HCT116 (cell line): ENCODE measurements at regions not wholly inside any gene's neighbourhood (a gene's known extent, or its start where the extent isn't known, plus 50 kb on each side); places are given as distances from the start of the nearest gene placed in this dataset.

Source experiments
- ATAC-seq: fragments of 200-7000 bp; cut with Tn5 transposase; 2 replicates; pipeline ENCODE4 v1.9.1; 2020; ENCODE audit warnings: mild to moderate bottlenecking, moderate library complexity
- BruUV-seq: library from RNA; stranded (reverse); fragments of 400-500 nt; replicated peaks from 2 replicates; lab custom pipeline; 2021; lab: Mats Ljungman, UMichigan
- CTCF ChIA-PET: fragments of 300-600 bp; sonication (Branson Sonifier 250); formaldehyde crosslinking; loops from one replicate; lab custom pipeline; 2021; ENCODE audit warnings: antibody characterized with exemption; lab: Charles Lee
- POLR2A ChIA-PET: fragments of 300-600, 350-600 bp; sonication (Branson Sonifier 250); formaldehyde crosslinking; loops from one replicate; lab custom pipeline; 2021; ENCODE audit warnings: antibody characterized with exemption; lab: Charles Lee
- RAD21 ChIA-PET, 2 experiments: fragments of 300-600 bp; sonication (Branson Sonifier 250); formaldehyde crosslinking; loops; one replicate each; lab custom pipeline; 2023; ENCODE audit warnings: low total read pairs in 2 of 2; ENCODE audit not compliant: uncharacterized antibody in 2 of 2, unreplicated experiment in 2 of 2, low non-redundant PET in 1 of 2; lab: Charles Lee
- DNase-seq: peaks from one replicate; pipeline ENCODE4 v3.0.0-alpha.2; 2010; ENCODE audit warnings: low read depth, low spot score
- H2AFZ ChIP-seq: fragments of 200-600 bp; shearing (Covaris generic), sonication (generic); 2 replicates; pipeline ENCODE4 v1.6.1; 2017; ENCODE audit warnings: low read depth, mixed run types, mixed read lengths, antibody characterized with exemption, low read length; ENCODE audit not compliant: poor library complexity, severe bottlenecking
- H3K27ac ChIP-seq: 2 replicates; pipeline ENCODE4 v1.5.1; 2012; ENCODE audit warnings: low read depth, low read length
- H3K27me3 ChIP-seq: fragments of 200-600 bp; sonication (generic); 2 replicates; pipeline ENCODE4 v1.6.1; 2016; ENCODE audit warnings: mixed run types, low read length, mixed read lengths; ENCODE audit not compliant: insufficient read depth
- H3K36me3 ChIP-seq, 2 experiments: fragments of 200-500 bp in 1 of 2; fragments of 200-600 bp in 1 of 2; sonication (Bioruptor generic) in 1 of 2; sonication (generic) in 1 of 2; 2 replicates each; pipeline versions ENCODE4 v1.5.1 to v1.6.1; 2014 to 2016; ENCODE audit warnings: low read length in 2 of 2, inconsistent platforms in 1 of 2, mixed read lengths in 1 of 2, mixed run types in 1 of 2; ENCODE audit not compliant: insufficient read depth in 2 of 2, control insufficient read depth in 1 of 2
- H3K4me1 ChIP-seq, 2 experiments: fragments of 200-600 bp in 1 of 2; sonication (generic) in 1 of 2; 2 replicates each; pipeline versions ENCODE4 v1.5.1 to v1.6.1; 2012 to 2017; ENCODE audit warnings: low read length in 2 of 2, inconsistent platforms in 1 of 2, mild to moderate bottlenecking in 1 of 2, mixed read lengths in 1 of 2, mixed run types in 1 of 2, moderate library complexity in 1 of 2; ENCODE audit not compliant: insufficient read depth in 2 of 2, control insufficient read depth in 1 of 2
- H3K4me2 ChIP-seq: fragments of 200-600 bp; sonication (generic); 2 replicates; pipeline ENCODE4 v1.6.1; 2017; ENCODE audit warnings: mixed run types, low read length, mixed read lengths
- H3K4me3 ChIP-seq, 2 experiments: fragments of 200-600 bp in 1 of 2; sonication (generic) in 1 of 2; replicated peaks in 1 of 2; 2 replicates each; pipeline ENCODE4 v1.5.1; 2011 to 2016; ENCODE audit warnings: low read length in 2 of 2, control low read depth in 1 of 2, low read depth in 1 of 2, mild to moderate bottlenecking in 1 of 2, mixed read lengths in 1 of 2, mixed run types in 1 of 2
- H3K79me2 ChIP-seq: fragments of 200-600 bp; sonication (generic); 2 replicates; pipeline ENCODE4 v1.6.1; 2017; ENCODE audit warnings: mild to moderate bottlenecking, mixed run types, low read length, moderate library complexity, mixed read lengths; ENCODE audit not compliant: insufficient read depth
- H3K9ac ChIP-seq: fragments of 200-600 bp; sonication (generic); 2 replicates; pipeline ENCODE4 v1.6.1; 2016; ENCODE audit warnings: low read length, mixed read lengths
- H3K9me2 ChIP-seq: fragments of 200-600 bp; sonication (generic), shearing (Covaris generic); 2 replicates; pipeline ENCODE4 v1.6.1; 2017; ENCODE audit warnings: mixed run types, mild to moderate bottlenecking, moderate library complexity; ENCODE audit not compliant: insufficient read depth
- H3K9me3 ChIP-seq, 2 experiments: fragments of 200-500 bp in 1 of 2; fragments of 200-600 bp in 1 of 2; sonication (Bioruptor generic) in 1 of 2; sonication (generic) in 1 of 2; 2 replicates each; pipeline ENCODE4 v1.6.1; 2014 to 2017; ENCODE audit warnings: low read length in 2 of 2, mixed read lengths in 2 of 2, inconsistent platforms in 1 of 2, low read depth in 1 of 2, mild to moderate bottlenecking in 1 of 2, mixed run types in 1 of 2, moderate library complexity in 1 of 2; ENCODE audit not compliant: control insufficient read depth in 1 of 2, insufficient read depth in 1 of 2
- H4K20me1 ChIP-seq: fragments of 200-600 bp; sonication (generic), shearing (Covaris generic); 2 replicates; pipeline ENCODE4 v1.6.1; 2017; ENCODE audit warnings: mixed run types, mild to moderate bottlenecking, moderate library complexity; ENCODE audit not compliant: insufficient read depth
- CEBPB ChIP-seq: IDR thresholded peaks from 2 replicates; pipeline ENCODE4 v1.6.1; 2012; ENCODE audit warnings: low read depth
- ELF1 ChIP-seq: IDR thresholded peaks from 2 replicates; pipeline ENCODE4 v1.6.1; 2012; ENCODE audit warnings: low read depth, borderline replicate concordance
- EZH2 ChIP-seq: fragments of 200-600 bp; sonication (generic); IDR thresholded peaks from 2 replicates; pipeline ENCODE4 v1.6.1; 2017; ENCODE audit warnings: antibody characterized with exemption, mixed run types
- FOSL1 ChIP-seq: IDR thresholded peaks from 2 replicates; pipeline ENCODE4 v1.6.1; 2012; ENCODE audit warnings: low read depth
- ZNF274 ChIP-seq: fragments of 200-500 bp; sonication (Bioruptor generic); IDR thresholded peaks from 2 replicates; pipeline ENCODE4 v1.6.1; 2014; ENCODE audit warnings: mild to moderate bottlenecking, low read depth, low read length, inconsistent platforms
- intact Hi-C: fragments of 100-400 bp; cut with micrococcal nuclease; formaldehyde crosslinking; loops from 2 replicates; pipeline ENCODE4 v1.10.0; 2022
- TF ChIP-seq, protein P1 (sequence below): IDR thresholded peaks from 2 replicates; pipeline ENCODE4 v1.6.1; 2012
- TF ChIP-seq, protein P2 (sequence below), 3 experiments: fragments of 200-600 bp in 1 of 3; sonication (generic) in 1 of 3; IDR thresholded peaks in 2 of 3; conservative IDR thresholded peaks in 1 of 3; 2 replicates each; pipeline ENCODE4 v1.5.1; 2012 to 2017; ENCODE audit warnings: low read depth in 2 of 3, low read length in 2 of 3, antibody characterized with exemption in 1 of 3, borderline replicate concordance in 1 of 3, control low read depth in 1 of 3, mild to moderate bottlenecking in 1 of 3, mixed read lengths in 1 of 3, mixed run types in 1 of 3, moderate library complexity in 1 of 3; ENCODE audit not compliant: insufficient read depth in 1 of 3
- TF ChIP-seq, protein P3 (sequence below): IDR thresholded peaks from 2 replicates; pipeline ENCODE4 v1.6.1; 2011; ENCODE audit warnings: mild to moderate bottlenecking, low read length, moderate library complexity; ENCODE audit not compliant: insufficient replicate concordance; ENCODE audit errors: extremely low read depth

DNA sequence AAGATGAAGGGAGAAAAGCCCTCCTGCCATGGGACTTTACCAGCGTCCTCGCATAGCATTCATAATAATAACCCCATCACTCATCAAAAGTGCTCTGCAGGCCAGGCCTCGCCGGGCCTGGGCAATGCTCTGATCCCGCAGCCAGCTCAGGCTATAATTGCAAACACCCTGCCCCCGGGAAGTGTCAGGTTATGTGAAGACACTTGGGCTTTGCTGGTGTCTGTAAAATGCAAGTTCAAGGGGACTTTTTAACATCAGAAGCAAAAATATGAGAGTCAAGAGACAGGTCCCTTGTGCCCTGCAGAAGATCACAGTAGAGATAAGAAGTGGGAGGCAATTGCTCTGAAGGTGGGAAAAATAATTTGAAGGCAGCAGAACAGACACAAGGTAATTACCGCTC is 381.0 kb downstream of the MAFB start:
- ATAC-seq (no peak), DNase-seq (no peak)
- Histone ChIP-seq H3K9me3 (no peaks in the 10 kb centered on the region), H3K27ac (no peak overlapping the region), H3K4me2 (no peak overlapping the region), H3K9ac (no peak overlapping the region), H3K4me3 (no peak overlapping the region), H3K4me1 (no peaks in the 10 kb centered on the region), H3K27me3 (no peaks in the 10 kb centered on the region), H3K79me2 (no peaks in the 10 kb centered on the region), H2AFZ (no peak overlapping the region), H3K36me3 (no peaks in the 10 kb centered on the region), H4K20me1 (no peaks in the 10 kb centered on the region), H3K9me2 (no peaks in the 10 kb centered on the region)
- no TSS peak for BruUV-seq
- ChIA-PET CTCF (no interaction called here), POLR2A (no interaction called here), RAD21 (no interaction called here)
- no peak for TF ChIP-seq FOSL1
- TF ChIP-seq ZNF274, result no peak
- TF ChIP-seq, protein P1, sequence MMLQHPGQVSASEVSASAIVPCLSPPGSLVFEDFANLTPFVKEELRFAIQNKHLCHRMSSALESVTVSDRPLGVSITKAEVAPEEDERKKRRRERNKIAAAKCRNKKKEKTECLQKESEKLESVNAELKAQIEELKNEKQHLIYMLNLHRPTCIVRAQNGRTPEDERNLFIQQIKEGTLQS, result no peak
- TF ChIP-seq, protein P2, sequence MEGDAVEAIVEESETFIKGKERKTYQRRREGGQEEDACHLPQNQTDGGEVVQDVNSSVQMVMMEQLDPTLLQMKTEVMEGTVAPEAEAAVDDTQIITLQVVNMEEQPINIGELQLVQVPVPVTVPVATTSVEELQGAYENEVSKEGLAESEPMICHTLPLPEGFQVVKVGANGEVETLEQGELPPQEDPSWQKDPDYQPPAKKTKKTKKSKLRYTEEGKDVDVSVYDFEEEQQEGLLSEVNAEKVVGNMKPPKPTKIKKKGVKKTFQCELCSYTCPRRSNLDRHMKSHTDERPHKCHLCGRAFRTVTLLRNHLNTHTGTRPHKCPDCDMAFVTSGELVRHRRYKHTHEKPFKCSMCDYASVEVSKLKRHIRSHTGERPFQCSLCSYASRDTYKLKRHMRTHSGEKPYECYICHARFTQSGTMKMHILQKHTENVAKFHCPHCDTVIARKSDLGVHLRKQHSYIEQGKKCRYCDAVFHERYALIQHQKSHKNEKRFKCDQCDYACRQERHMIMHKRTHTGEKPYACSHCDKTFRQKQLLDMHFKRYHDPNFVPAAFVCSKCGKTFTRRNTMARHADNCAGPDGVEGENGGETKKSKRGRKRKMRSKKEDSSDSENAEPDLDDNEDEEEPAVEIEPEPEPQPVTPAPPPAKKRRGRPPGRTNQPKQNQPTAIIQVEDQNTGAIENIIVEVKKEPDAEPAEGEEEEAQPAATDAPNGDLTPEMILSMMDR (IDR thresholded peaks at IDR 0.05 in 2 of 3, conservative IDR thresholded peaks at IDR 0.05 in 1 of 3; ENCODE audit: borderline replicate concordance in 1 of 3, insufficient read depth in 1 of 3, low read depth in 2 of 3, low read length in 2 of 3), result no peak
- TF ChIP-seq EZH2, result no peak
- no peak for TF ChIP-seq CEBPB
- TF ChIP-seq, protein P3, sequence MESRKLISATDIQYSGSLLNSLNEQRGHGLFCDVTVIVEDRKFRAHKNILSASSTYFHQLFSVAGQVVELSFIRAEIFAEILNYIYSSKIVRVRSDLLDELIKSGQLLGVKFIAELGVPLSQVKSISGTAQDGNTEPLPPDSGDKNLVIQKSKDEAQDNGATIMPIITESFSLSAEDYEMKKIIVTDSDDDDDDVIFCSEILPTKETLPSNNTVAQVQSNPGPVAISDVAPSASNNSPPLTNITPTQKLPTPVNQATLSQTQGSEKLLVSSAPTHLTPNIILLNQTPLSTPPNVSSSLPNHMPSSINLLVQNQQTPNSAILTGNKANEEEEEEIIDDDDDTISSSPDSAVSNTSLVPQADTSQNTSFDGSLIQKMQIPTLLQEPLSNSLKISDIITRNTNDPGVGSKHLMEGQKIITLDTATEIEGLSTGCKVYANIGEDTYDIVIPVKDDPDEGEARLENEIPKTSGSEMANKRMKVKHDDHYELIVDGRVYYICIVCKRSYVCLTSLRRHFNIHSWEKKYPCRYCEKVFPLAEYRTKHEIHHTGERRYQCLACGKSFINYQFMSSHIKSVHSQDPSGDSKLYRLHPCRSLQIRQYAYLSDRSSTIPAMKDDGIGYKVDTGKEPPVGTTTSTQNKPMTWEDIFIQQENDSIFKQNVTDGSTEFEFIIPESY, result no peak
- no peak for TF ChIP-seq ELF1
- intact Hi-C loops, result no loop called here
